ENCODE measurements at regions not wholly inside any gene's neighbourhood (a gene's known extent, or its start where the extent isn't known, plus 50 kb on each side); places are given as distances from the start of the nearest gene placed in this dataset.

- H3K4me1 ChIP-seq (ENCODE audit: control insufficient read depth in 2 of 2, insufficient read depth in 2 of 2, low read length in 2 of 2), result no peaks in the 10 kb centered on the region
- DNase-seq (no peak), ATAC-seq (ENCODE audit: low read depth) (no peak)
- H2AFZ ChIP-seq (ENCODE audit: insufficient read depth, low read depth, low read length, poor library complexity, severe bottlenecking), result no peak overlapping the region
- H3K9ac ChIP-seq (ENCODE audit: low read length), result no peak overlapping the region
- H3K4me2 ChIP-seq (replicated peaks; ENCODE audit: low read depth, low read length, poor library complexity, severe bottlenecking), result no peak overlapping the region
- no peaks in the 10 kb centered on the region for H3K36me3 ChIP-seq (replicated peaks in 1 of 2; ENCODE audit: control extremely low read depth in 1 of 2, control insufficient read depth in 1 of 2, extremely low read depth in 1 of 2, insufficient read depth in 2 of 2, low read length in 1 of 2)
- no peaks in the 10 kb centered on the region for H4K20me1 ChIP-seq (ENCODE audit: control insufficient read depth, insufficient read depth, low read length, poor library complexity, severe bottlenecking)
- Mint-ChIP-seq H3K9me3 (ENCODE audit: insufficient read depth) (peaks cover 5% of the 10 kb centered on the region), H3K4me1 (no peaks in the 10 kb centered on the region), H3K27me3 (no peaks in the 10 kb centered on the region), H3K27ac (no peak overlapping the region), H3K4me3 (no peak overlapping the region)
- H3K27me3 ChIP-seq (replicated peaks in 1 of 4; ENCODE audit: control extremely low read depth in 1 of 4, control insufficient read depth in 3 of 4, insufficient read depth in 4 of 4, low read length in 3 of 4), result no peaks in the 10 kb centered on the region
- H3K27ac ChIP-seq (ENCODE audit: low read length in 2 of 2), result no peak overlapping the region
- no peak for TF ChIP-seq CTCF (IDR thresholded peaks at IDR 0.05)
- no peak for TF ChIP-seq EZH2 (IDR thresholded peaks at IDR 0.05; ENCODE audit: borderline replicate concordance, insufficient read depth, low read depth, low read length, poor library complexity, severe bottlenecking)
- no peak overlapping the region for H3K4me3 ChIP-seq (ENCODE audit: control extremely low read depth in 1 of 5, extremely low read depth in 1 of 5, insufficient read depth in 1 of 5, low read depth in 2 of 5, low read length in 4 of 5)
- CTCF ChIA-PET, result no interaction called here
- intact Hi-C loops (cut with micrococcal nuclease), result no loop called here
- POLR2A ChIA-PET, result no interaction called here
- no peaks in the 10 kb centered on the region for H3K79me2 ChIP-seq (ENCODE audit: control insufficient read depth, insufficient read depth, low read length)
- H3K9me3 ChIP-seq (ENCODE audit: control extremely low read depth in 1 of 3, control insufficient read depth in 2 of 3, insufficient read depth in 1 of 3, low read length in 2 of 3), result peaks cover 0 to 3% (median 0%) of the 10 kb centered on the region in 3 donors
Measured at GRCh38 chr2:193549661-193550060, 1354.9 kb upstream of the TMEFF2 start.

GRCh38 chr2:193542762-193543161 lies 1348.0 kb upstream of the TMEFF2 start:
- no peak for TF ChIP-seq EZH2 (IDR thresholded peaks at IDR 0.05; ENCODE audit: borderline replicate concordance, insufficient read depth, low read depth, low read length, poor library complexity, severe bottlenecking)
- TF ChIP-seq CTCF (IDR thresholded peaks at IDR 0.05), result no peak
- no peak overlapping the region for H3K4me2 ChIP-seq (replicated peaks; ENCODE audit: low read depth, low read length, poor library complexity, severe bottlenecking)
- H3K4me3 ChIP-seq (ENCODE audit: control extremely low read depth in 1 of 5, extremely low read depth in 1 of 5, insufficient read depth in 1 of 5, low read depth in 2 of 5, low read length in 4 of 5), result no peak overlapping the region
- no peaks in the 10 kb centered on the region for H4K20me1 ChIP-seq (ENCODE audit: control insufficient read depth, insufficient read depth, low read length, poor library complexity, severe bottlenecking)
- Mint-ChIP-seq H3K9me3 (ENCODE audit: insufficient read depth) (peaks cover 6% of the 10 kb centered on the region), H3K4me1 (no peaks in the 10 kb centered on the region), H3K4me3 (no peak overlapping the region), H3K27ac (no peak overlapping the region), H3K27me3 (no peaks in the 10 kb centered on the region)
- intact Hi-C loops (cut with micrococcal nuclease), result no loop called here
- H3K9me3 ChIP-seq (ENCODE audit: control extremely low read depth in 1 of 3, control insufficient read depth in 2 of 3, insufficient read depth in 1 of 3, low read length in 2 of 3), result peaks cover 0 to 9% (median 0%) of the 10 kb centered on the region in 3 donors
- no peak overlapping the region for H3K9ac ChIP-seq (ENCODE audit: low read length)
- CTCF ChIA-PET, result no interaction called here
- no peaks in the 10 kb centered on the region for H3K27me3 ChIP-seq (replicated peaks in 1 of 4; ENCODE audit: control extremely low read depth in 1 of 4, control insufficient read depth in 3 of 4, insufficient read depth in 4 of 4, low read length in 3 of 4)
- WGBS (ENCODE audit: insufficient coverage), result 50% methylated on average over 3 of the region's 3 CpGs
- no peaks in the 10 kb centered on the region for H3K4me1 ChIP-seq (ENCODE audit: control insufficient read depth in 2 of 2, insufficient read depth in 2 of 2, low read length in 2 of 2)
- H2AFZ ChIP-seq (ENCODE audit: insufficient read depth, low read depth, low read length, poor library complexity, severe bottlenecking), result no peak overlapping the region
- DNase-seq (no peak), ATAC-seq (ENCODE audit: low read depth) (no peak)
- H3K27ac ChIP-seq (ENCODE audit: low read length in 2 of 2), result no peak overlapping the region
- POLR2A ChIA-PET, result no interaction called here
- H3K79me2 ChIP-seq (ENCODE audit: control insufficient read depth, insufficient read depth, low read length), result no peaks in the 10 kb centered on the region
- no peaks in the 10 kb centered on the region for H3K36me3 ChIP-seq (replicated peaks in 1 of 2; ENCODE audit: control extremely low read depth in 1 of 2, control insufficient read depth in 1 of 2, extremely low read depth in 1 of 2, insufficient read depth in 2 of 2, low read length in 1 of 2)

Data from B cell (primary cell).